Stomach (tissue), 4 donors: ENCODE measurements at regions not wholly inside any gene's neighbourhood (a gene's known extent, or its start where the extent isn't known, plus 50 kb on each side); places are given as distances from the start of the nearest gene placed in this dataset.

Source experiments
- EP300 ChIP-seq: sonication (generic); formaldehyde crosslinking; IDR thresholded peaks from one replicate; pipeline ENCODE4 v1.6.1; 2017; ENCODE audit warnings: antibody characterized with exemption
- POLR2A ChIP-seq, 4 donors: fragments of 450-650 bp; IDR thresholded peaks; one replicate each; pipeline ENCODE4 v1.6.1; 2016; ENCODE audit warnings: antibody characterized with exemption in 4 of 4, control low read depth in 2 of 4, mild to moderate bottlenecking in 1 of 4, moderate library complexity in 1 of 4
- TF ChIP-seq, protein P1 (sequence below), 7 experiments: fragments of 450-650 bp in 4 of 7; fragments of 200-600 bp in 3 of 7; sonication (generic) in 3 of 7; IDR thresholded peaks; one replicate each; pipeline ENCODE4 v1.5.1; 2016 to 2019; ENCODE audit warnings: antibody characterized with exemption in 7 of 7, control low read depth in 2 of 7, mild to moderate bottlenecking in 1 of 7

DNA sequence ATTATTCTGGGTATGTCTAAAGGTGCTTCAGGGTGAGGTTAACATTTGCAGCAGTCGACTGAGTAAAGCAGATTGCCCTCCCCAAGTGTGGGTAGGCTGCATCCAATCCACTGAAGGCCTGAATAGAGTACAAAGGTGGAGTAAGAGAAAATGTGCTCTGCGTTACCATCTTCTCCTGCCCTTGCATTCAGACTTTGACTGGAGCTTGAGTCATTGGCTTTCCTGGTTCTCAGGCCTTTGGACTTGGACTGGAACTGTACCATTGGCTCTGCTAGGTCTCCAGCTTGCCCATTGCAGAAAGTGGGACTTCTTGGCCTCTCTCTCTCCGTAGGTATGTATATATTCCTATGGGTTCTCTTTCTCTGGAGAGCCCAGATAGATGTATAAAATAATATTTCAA, 120.9 kb upstream of the CNTLN start:
- TF ChIP-seq EP300 (no peak), POLR2A (IDR thresholded peaks at IDR 0.05) (no peak)
- TF ChIP-seq, protein P1, sequence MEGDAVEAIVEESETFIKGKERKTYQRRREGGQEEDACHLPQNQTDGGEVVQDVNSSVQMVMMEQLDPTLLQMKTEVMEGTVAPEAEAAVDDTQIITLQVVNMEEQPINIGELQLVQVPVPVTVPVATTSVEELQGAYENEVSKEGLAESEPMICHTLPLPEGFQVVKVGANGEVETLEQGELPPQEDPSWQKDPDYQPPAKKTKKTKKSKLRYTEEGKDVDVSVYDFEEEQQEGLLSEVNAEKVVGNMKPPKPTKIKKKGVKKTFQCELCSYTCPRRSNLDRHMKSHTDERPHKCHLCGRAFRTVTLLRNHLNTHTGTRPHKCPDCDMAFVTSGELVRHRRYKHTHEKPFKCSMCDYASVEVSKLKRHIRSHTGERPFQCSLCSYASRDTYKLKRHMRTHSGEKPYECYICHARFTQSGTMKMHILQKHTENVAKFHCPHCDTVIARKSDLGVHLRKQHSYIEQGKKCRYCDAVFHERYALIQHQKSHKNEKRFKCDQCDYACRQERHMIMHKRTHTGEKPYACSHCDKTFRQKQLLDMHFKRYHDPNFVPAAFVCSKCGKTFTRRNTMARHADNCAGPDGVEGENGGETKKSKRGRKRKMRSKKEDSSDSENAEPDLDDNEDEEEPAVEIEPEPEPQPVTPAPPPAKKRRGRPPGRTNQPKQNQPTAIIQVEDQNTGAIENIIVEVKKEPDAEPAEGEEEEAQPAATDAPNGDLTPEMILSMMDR (IDR thresholded peaks at IDR 0.05): no peak
